H1 (cell line): ENCODE measurements at regions not wholly inside any gene's neighbourhood (a gene's known extent, or its start where the extent isn't known, plus 50 kb on each side); places are given as distances from the start of the nearest gene placed in this dataset.

ENCODE experiments used
- CHD7 ChIP-seq: fragments of 300-600 bp; sonication (generic); IDR thresholded peaks from 2 replicates; pipeline ENCODE4 v1.7.1; 2012; ENCODE audit warnings: low read length, moderate library complexity, mild to moderate bottlenecking, inconsistent platforms; ENCODE audit not compliant: insufficient replicate concordance
- NANOG ChIP-seq: IDR thresholded peaks from 2 replicates; pipeline ENCODE4 v1.6.1; 2011; ENCODE audit warnings: low read length, low read depth, mild to moderate bottlenecking, inconsistent platforms; ENCODE audit not compliant: insufficient read depth, poor library complexity, severe bottlenecking

GRCh38 chr2:8595428-8595805 lies 86.4 kb upstream of the ID2 start (continued):
- TF ChIP-seq NANOG (no peak), CHD7 (no peak)
